SJSA1 (cell line): ENCODE measurements at regions not wholly inside any gene's neighbourhood (a gene's known extent, or its start where the extent isn't known, plus 50 kb on each side); places are given as distances from the start of the nearest gene placed in this dataset.

Experiments used
- DNase-seq, 2 experiments: peaks; one replicate each; pipeline ENCODE4 v3.0.0-alpha.2; 2015 to 2020; ENCODE audit warnings: low spot score in 2 of 2, low read depth in 1 of 2
- H3K27ac ChIP-seq: fragments of 250-450 bp; sonication (Bioruptor Pico); 2 replicates; pipeline ENCODE4 v1.5.1; 2020; ENCODE audit warnings: mild to moderate bottlenecking, moderate library complexity
- H3K27me3 ChIP-seq: fragments of 250-450 bp; sonication (Bioruptor Pico); replicated peaks from 2 replicates; pipeline ENCODE4 v1.5.1; 2020; ENCODE audit warnings: mild to moderate bottlenecking, moderate library complexity
- H3K36me3 ChIP-seq: fragments of 250-450 bp; sonication (Bioruptor Pico); 2 replicates; pipeline ENCODE4 v1.5.1; 2020; ENCODE audit warnings: mild to moderate bottlenecking
- H3K4me1 ChIP-seq: fragments of 250-450 bp; sonication (Bioruptor Pico); replicated peaks from 2 replicates; pipeline ENCODE4 v1.6.1; 2021; ENCODE audit warnings: mild to moderate bottlenecking
- H3K4me3 ChIP-seq: fragments of 250-450 bp; sonication (Bioruptor Pico); 2 replicates; pipeline ENCODE4 v1.5.1; 2020; ENCODE audit warnings: mild to moderate bottlenecking
- H3K9me3 ChIP-seq: fragments of 250-450 bp; sonication (Bioruptor Pico); replicated peaks from 2 replicates; pipeline ENCODE4 v1.5.1; 2020; ENCODE audit warnings: mild to moderate bottlenecking

GRCh38 chr13:106331116-106331515 lies 204.3 kb downstream of the EFNB2 start:
- no peaks in the 10 kb centered on the region for H3K9me3 ChIP-seq
- H3K36me3 ChIP-seq = no peaks in the 10 kb centered on the region
- no peak overlapping the region for H3K27ac ChIP-seq
- H3K4me3 ChIP-seq = no peak overlapping the region
- no peak for DNase-seq
- H3K27me3 ChIP-seq = no peaks in the 10 kb centered on the region
- no peaks in the 10 kb centered on the region for H3K4me1 ChIP-seq

DNA sequence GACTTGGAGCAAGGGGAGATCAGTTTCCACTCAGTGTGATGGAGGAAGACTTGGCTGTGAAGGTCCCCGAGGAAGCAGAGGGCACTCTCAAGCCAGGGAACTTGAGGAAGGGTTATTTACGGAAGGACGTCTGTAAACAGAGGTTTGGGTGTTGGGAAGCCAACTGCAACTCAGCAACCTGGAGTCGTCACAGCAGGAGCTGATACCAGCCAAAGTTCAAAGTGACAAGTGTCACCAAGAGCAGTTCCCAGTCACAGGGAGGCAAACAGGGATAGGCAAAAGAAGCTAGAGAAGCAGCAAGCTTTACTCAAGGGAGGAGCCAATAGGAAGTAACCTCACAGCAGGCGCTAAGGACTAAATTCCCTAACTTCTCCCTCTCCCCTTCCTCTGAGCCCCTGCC lies 205.5 kb downstream of the EFNB2 start:
- no peak for DNase-seq
- H3K4me1 ChIP-seq = no peaks in the 10 kb centered on the region
- no peaks in the 10 kb centered on the region for H3K27me3 ChIP-seq
- no peaks in the 10 kb centered on the region for H3K9me3 ChIP-seq
- H3K36me3 ChIP-seq = no peaks in the 10 kb centered on the region
- H3K4me3 ChIP-seq = no peak overlapping the region
- no peak overlapping the region for H3K27ac ChIP-seq

DNA sequence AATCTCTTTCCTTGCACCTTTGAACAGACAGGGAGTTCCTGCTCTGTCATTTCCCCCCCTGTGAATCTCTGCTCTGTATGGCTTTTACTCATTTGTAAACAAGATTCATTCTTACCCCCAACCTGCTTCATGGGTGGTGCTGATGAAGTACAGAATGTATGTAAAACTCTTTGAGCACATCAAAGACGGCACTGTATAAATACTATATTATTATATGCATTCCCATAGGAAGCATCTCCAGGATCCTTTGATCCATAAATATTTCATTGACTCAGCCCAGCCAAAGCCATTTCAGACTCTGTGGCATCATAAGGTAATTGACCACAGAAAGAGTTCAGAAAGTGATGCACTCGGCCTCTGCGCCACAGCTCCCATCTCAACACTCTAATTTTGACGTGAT lies 208.7 kb downstream of the EFNB2 start:
- Histone ChIP-seq H3K36me3 (no peaks in the 10 kb centered on the region), H3K27me3 (no peaks in the 10 kb centered on the region), H3K27ac (no peak overlapping the region), H3K9me3 (peaks cover 8% of the 10 kb centered on the region; the same call in 1 of the 2 replicates), H3K4me1 (no peaks in the 10 kb centered on the region), H3K4me3 (no peak overlapping the region)
- DNase-seq = no peak

- H3K36me3 ChIP-seq = no peaks in the 10 kb centered on the region
- H3K4me1 ChIP-seq = no peaks in the 10 kb centered on the region; the same call in 1 of the 2 replicates
- H3K4me3 ChIP-seq = no peak overlapping the region
- peaks cover 8% of the 10 kb centered on the region; the same call in 1 of the 2 replicates for H3K9me3 ChIP-seq
- no peak for DNase-seq
- H3K27ac ChIP-seq = no peak overlapping the region
- H3K27me3 ChIP-seq = no peaks in the 10 kb centered on the region
Observed at GRCh38 chr13:106324444-106324843, 211.0 kb downstream of the EFNB2 start.

GRCh38 chr13:106322628-106323027 lies 212.8 kb downstream of the EFNB2 start:
- peaks cover 7% of the 10 kb centered on the region for H3K4me1 ChIP-seq
- DNase-seq = no peak
- no peaks in the 10 kb centered on the region for H3K36me3 ChIP-seq
- no peaks in the 10 kb centered on the region for H3K27me3 ChIP-seq
- H3K9me3 ChIP-seq = peaks cover 8% of the 10 kb centered on the region; the same call in 1 of the 2 replicates
- H3K27ac ChIP-seq = no peak overlapping the region
- H3K4me3 ChIP-seq = no peak overlapping the region

DNA sequence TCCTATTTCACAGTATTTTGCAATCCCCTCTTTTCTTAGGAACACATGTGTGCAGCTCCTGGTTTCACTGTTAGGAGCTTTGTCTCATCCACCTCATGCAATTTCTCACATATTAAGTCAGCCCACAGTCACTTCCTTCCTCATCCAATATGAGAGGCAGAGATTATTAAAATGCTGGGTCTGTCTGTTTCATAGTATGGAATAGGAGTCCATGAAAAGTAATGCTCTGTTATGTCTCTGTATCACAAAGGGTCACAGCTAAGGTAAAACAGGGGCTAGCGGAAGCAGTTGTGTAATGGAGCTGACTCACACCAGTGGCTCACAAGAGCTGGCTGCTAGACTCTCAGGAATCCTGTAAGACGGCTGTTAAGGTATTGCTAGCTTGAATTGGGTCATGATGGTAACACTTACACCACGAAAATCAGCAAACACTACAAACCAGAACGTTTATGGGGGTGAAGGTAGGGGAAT lies 216.5 kb downstream of the EFNB2 start:
- no peak overlapping the region for H3K27ac ChIP-seq
- no peaks in the 10 kb centered on the region for H3K36me3 ChIP-seq
- DNase-seq = peak in 1 of 2 experiments; percentile 42

GRCh38 chr13:106314417-106314816 lies 221.0 kb downstream of the EFNB2 start:
- Histone ChIP-seq H3K27me3 (no peaks in the 10 kb centered on the region), H3K4me3 (no peak overlapping the region), H3K4me1 (peaks cover 7% of the 10 kb centered on the region), H3K36me3 (no peaks in the 10 kb centered on the region), H3K27ac (no peak overlapping the region), H3K9me3 (no peaks in the 10 kb centered on the region)
- DNase-seq = no peak

More for the DNA sequence above, 216.5 kb downstream of the EFNB2 start:
- H3K9me3 ChIP-seq = peaks cover 8% of the 10 kb centered on the region; the same call in 1 of the 2 replicates
- no peaks in the 10 kb centered on the region for H3K27me3 ChIP-seq
- H3K4me3 ChIP-seq = no peak overlapping the region
- H3K4me1 ChIP-seq = peaks cover 7% of the 10 kb centered on the region

- DNase-seq = no peak
- H3K4me1 ChIP-seq = no peaks in the 10 kb centered on the region
- no peaks in the 10 kb centered on the region for H3K9me3 ChIP-seq
- no peaks in the 10 kb centered on the region for H3K27me3 ChIP-seq
- no peak overlapping the region for H3K4me3 ChIP-seq
- H3K27ac ChIP-seq = no peak overlapping the region
- H3K36me3 ChIP-seq = no peaks in the 10 kb centered on the region
Observed at GRCh38 chr13:106311004-106311403, 224.5 kb downstream of the EFNB2 start.

GRCh38 chr13:106310291-106310865 lies 225.1 kb downstream of the EFNB2 start:
- H3K4me1 ChIP-seq = no peaks in the 10 kb centered on the region
- H3K4me3 ChIP-seq = no peak overlapping the region
- no peaks in the 10 kb centered on the region for H3K9me3 ChIP-seq
- no peak for DNase-seq
- H3K27me3 ChIP-seq = no peaks in the 10 kb centered on the region
- H3K27ac ChIP-seq = no peak overlapping the region
- no peaks in the 10 kb centered on the region for H3K36me3 ChIP-seq

GRCh38 chr13:106306748-106307277 lies 228.6 kb downstream of the EFNB2 start:
- H3K27me3 ChIP-seq = no peaks in the 10 kb centered on the region
- no peak overlapping the region for H3K27ac ChIP-seq
- H3K9me3 ChIP-seq = no peaks in the 10 kb centered on the region
- H3K4me1 ChIP-seq = no peaks in the 10 kb centered on the region
- no peaks in the 10 kb centered on the region for H3K36me3 ChIP-seq
- H3K4me3 ChIP-seq = no peak overlapping the region
- DNase-seq = no peak

GRCh38 chr13:106302843-106303242 lies 232.6 kb downstream of the EFNB2 start:
- no peak overlapping the region for H3K27ac ChIP-seq
- no peaks in the 10 kb centered on the region for H3K9me3 ChIP-seq
- H3K36me3 ChIP-seq = no peaks in the 10 kb centered on the region
- no peaks in the 10 kb centered on the region for H3K27me3 ChIP-seq
- H3K4me3 ChIP-seq = no peak overlapping the region
- DNase-seq = no peak
- H3K4me1 ChIP-seq = no peaks in the 10 kb centered on the region

DNA sequence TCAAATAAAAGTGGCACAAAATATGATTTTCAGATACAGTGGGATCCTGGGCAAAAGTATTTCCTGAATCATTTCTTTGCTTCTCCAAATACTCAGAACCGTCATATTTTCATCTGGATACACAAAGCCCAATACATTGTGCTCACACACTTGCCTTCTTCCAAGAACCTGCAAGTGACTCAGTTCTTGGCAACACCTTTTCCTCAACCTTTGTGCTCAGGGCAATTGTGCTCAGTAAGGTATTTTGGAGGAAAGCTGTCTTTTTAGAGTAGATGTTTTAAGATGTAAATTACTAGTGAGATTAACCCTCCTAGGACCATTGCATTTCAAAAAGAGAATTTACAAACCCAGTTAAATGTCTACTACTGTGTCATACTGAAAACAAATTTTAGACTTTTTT lies 233.5 kb downstream of the EFNB2 start:
- Histone ChIP-seq H3K36me3 (no peaks in the 10 kb centered on the region), H3K27ac (no peak overlapping the region), H3K27me3 (no peaks in the 10 kb centered on the region), H3K9me3 (no peaks in the 10 kb centered on the region), H3K4me1 (no peaks in the 10 kb centered on the region), H3K4me3 (no peak overlapping the region)
- DNase-seq = no peak

- Histone ChIP-seq H3K4me3 (no peak overlapping the region), H3K27me3 (no peaks in the 10 kb centered on the region), H3K4me1 (no peaks in the 10 kb centered on the region), H3K9me3 (no peaks in the 10 kb centered on the region), H3K36me3 (no peaks in the 10 kb centered on the region), H3K27ac (no peak overlapping the region)
- no peak for DNase-seq
Observed at GRCh38 chr13:106299621-106300020, 235.8 kb downstream of the EFNB2 start.

DNA sequence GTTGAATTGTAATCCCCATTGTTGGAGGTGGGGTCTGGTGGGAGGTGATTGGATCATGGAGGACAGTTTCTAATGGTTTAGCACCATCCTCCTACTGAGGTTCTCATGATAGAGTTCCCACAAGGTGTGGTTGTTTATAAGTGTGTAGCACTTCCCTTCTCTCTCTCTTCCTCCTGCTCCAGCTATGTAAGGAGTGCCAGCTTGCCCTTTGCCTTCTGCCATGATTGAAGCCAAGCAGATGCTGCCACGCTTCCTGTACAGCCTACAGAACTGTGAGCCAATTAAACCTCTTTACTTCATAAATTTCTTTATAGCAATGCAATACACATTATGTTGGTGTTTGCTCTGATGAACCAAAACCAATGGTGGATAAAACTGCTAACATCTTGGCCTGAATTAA lies 238.2 kb downstream of the EFNB2 start:
- H3K27ac ChIP-seq = no peak overlapping the region
- H3K4me1 ChIP-seq = no peaks in the 10 kb centered on the region
- H3K4me3 ChIP-seq = no peak overlapping the region
- no peaks in the 10 kb centered on the region for H3K9me3 ChIP-seq
- DNase-seq = no peak
- H3K36me3 ChIP-seq = no peaks in the 10 kb centered on the region
- no peaks in the 10 kb centered on the region for H3K27me3 ChIP-seq

DNA sequence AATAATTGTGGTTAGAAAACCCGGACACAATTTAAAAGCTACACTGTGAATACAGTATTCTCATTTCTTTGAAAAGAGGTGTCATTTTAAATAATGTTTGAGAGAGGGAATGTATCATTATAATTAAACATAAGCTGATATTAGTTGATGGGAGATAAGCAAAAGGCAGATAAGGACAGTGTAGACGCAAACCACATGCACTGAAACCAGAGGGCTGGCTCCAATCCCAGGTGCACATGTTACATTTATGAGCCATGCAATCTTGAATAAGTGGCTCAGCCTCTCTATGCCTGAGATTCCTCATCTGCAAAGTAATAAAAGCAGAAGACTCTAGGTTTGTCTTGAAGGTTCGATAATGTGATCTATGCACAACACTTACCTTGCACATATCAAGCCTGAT lies 238.7 kb downstream of the EFNB2 start:
- no peak for DNase-seq
- Histone ChIP-seq H3K4me3 (no peak overlapping the region), H3K27ac (no peak overlapping the region), H3K27me3 (no peaks in the 10 kb centered on the region), H3K9me3 (no peaks in the 10 kb centered on the region), H3K36me3 (no peaks in the 10 kb centered on the region), H3K4me1 (no peaks in the 10 kb centered on the region)
